Left renal cortex interstitium (tissue), 4 donors: ENCODE measurements at regions not wholly inside any gene's neighbourhood (a gene's known extent, or its start where the extent isn't known, plus 50 kb on each side); places are given as distances from the start of the nearest gene placed in this dataset.
"Not testable (repeated sequence)": the region's sequence is repeated elsewhere in the genome, so short reads cannot be mapped to it uniquely, and the experiment has no call there.

ENCODE experiments used
- DNase-seq, 4 donors: peaks; one replicate each; pipeline ENCODE4 v3.0.0-alpha.2; 2013; ENCODE audit warnings: low read depth in 4 of 4, low spot score in 2 of 4, missing footprints in 1 of 4

GRCh38 chr6:137401088-137401487 lies 93.1 kb downstream of the OLIG3 start:
- DNase-seq = no peak

GRCh38 chr6:137399881-137400443 lies 94.2 kb downstream of the OLIG3 start:
- DNase-seq = no peak

GRCh38 chr6:137395316-137395715 lies 98.9 kb downstream of the OLIG3 start:
- no peak for DNase-seq

- DNase-seq = no peak
These were observed 103.0 kb downstream of the OLIG3 start for GRCh38 chr6:137391061-137391814.

GRCh38 chr6:137390334-137390733 lies 103.9 kb downstream of the OLIG3 start:
- DNase-seq = no peak

- no peak for DNase-seq
These were observed 105.0 kb downstream of the OLIG3 start for GRCh38 chr6:137389150-137389704.

- no peak for DNase-seq
These were observed 107.0 kb downstream of the OLIG3 start for GRCh38 chr6:137387096-137387764.

GRCh38 chr6:137383287-137383686 lies 110.9 kb downstream of the OLIG3 start:
- not testable (repeated sequence) for DNase-seq

- no peak for DNase-seq
These were observed 116.2 kb downstream of the OLIG3 start for GRCh38 chr6:137378090-137378369.

GRCh38 chr6:137373296-137373695 lies 120.9 kb downstream of the OLIG3 start:
- no peak for DNase-seq

GRCh38 chr6:137372532-137372931 lies 121.7 kb downstream of the OLIG3 start:
- no peak for DNase-seq

- DNase-seq = no peak
These were observed 122.6 kb downstream of the OLIG3 start for GRCh38 chr6:137371634-137372016.

GRCh38 chr6:137370871-137371633 lies 123.1 kb downstream of the OLIG3 start:
- DNase-seq = no peak

GRCh38 chr6:137369136-137369535 lies 125.1 kb downstream of the OLIG3 start:
- DNase-seq = no peak

GRCh38 chr6:137365707-137366437 lies 128.3 kb downstream of the OLIG3 start:
- DNase-seq = no peak

- no peak for DNase-seq
These were observed 130.4 kb downstream of the OLIG3 start for GRCh38 chr6:137363805-137364138.

GRCh38 chr6:137362878-137363804 lies 131.1 kb downstream of the OLIG3 start:
- DNase-seq = no peak

GRCh38 chr6:137361701-137362100 lies 132.5 kb downstream of the OLIG3 start:
- no peak for DNase-seq

GRCh38 chr6:137358273-137358672 lies 135.9 kb downstream of the OLIG3 start:
- no peak for DNase-seq

- no peak for DNase-seq
These were observed 136.3 kb downstream of the OLIG3 start for GRCh38 chr6:137357948-137358266.
